OCI-LY1 (cell line): ENCODE measurements at regions not wholly inside any gene's neighbourhood (a gene's known extent, or its start where the extent isn't known, plus 50 kb on each side); places are given as distances from the start of the nearest gene placed in this dataset.

Source experiments
- H2AFZ ChIP-seq: fragments of 200-600 bp; sonication (generic), shearing (Covaris generic); 2 replicates; pipeline ENCODE4 v1.6.0; 2014; ENCODE audit warnings: antibody characterized with exemption, mild to moderate bottlenecking, low read length
- H3F3A ChIP-seq: fragments of 200-600 bp; sonication (generic), shearing (Covaris generic); 2 replicates; pipeline ENCODE4 v1.6.0; 2014; ENCODE audit warnings: mild to moderate bottlenecking, antibody characterized with exemption, low read length, moderate library complexity; ENCODE audit not compliant: insufficient read depth
- H3K27ac ChIP-seq: fragments of 200-600 bp; sonication (generic); 2 replicates; pipeline ENCODE4 v1.5.1; 2014; ENCODE audit warnings: low read length, mixed run types, mild to moderate bottlenecking, low read depth; ENCODE audit not compliant: poor library complexity, severe bottlenecking
- H3K27me3 ChIP-seq: fragments of 200-600 bp; sonication (generic); 2 replicates; pipeline ENCODE4 v1.6.0; 2014; ENCODE audit warnings: antibody characterized with exemption, mild to moderate bottlenecking, low read length, moderate library complexity; ENCODE audit not compliant: insufficient read depth
- H3K36me3 ChIP-seq: fragments of 200-600 bp; sonication (generic); 2 replicates; pipeline ENCODE4 v1.6.1; 2014; ENCODE audit warnings: mild to moderate bottlenecking, antibody characterized with exemption, low read length, moderate library complexity, mixed read lengths; ENCODE audit not compliant: insufficient read depth
- H3K4me1 ChIP-seq: fragments of 200-600 bp; sonication (generic); 2 replicates; pipeline ENCODE4 v1.5.1; 2014; ENCODE audit warnings: mild to moderate bottlenecking, low read length, moderate library complexity; ENCODE audit not compliant: insufficient read depth, severe bottlenecking
- H3K4me2 ChIP-seq: fragments of 200-600 bp; sonication (generic), shearing (Covaris generic); 2 replicates; pipeline ENCODE4 v1.6.1; 2014; ENCODE audit warnings: low read length
- H3K4me3 ChIP-seq: fragments of 200-600 bp; sonication (generic); 2 replicates; pipeline ENCODE4 v1.5.1; 2014; ENCODE audit warnings: low read length, low read depth, mild to moderate bottlenecking, mixed read lengths; ENCODE audit not compliant: poor library complexity, severe bottlenecking
- H3K79me2 ChIP-seq: fragments of 200-600 bp; shearing (Covaris generic); 2 replicates; pipeline ENCODE4 v1.6.1; 2016; ENCODE audit warnings: mixed run types, low read length, mixed read lengths; ENCODE audit not compliant: insufficient read depth
- H3K9ac ChIP-seq: fragments of 200-600 bp; sonication (generic), shearing (Covaris generic); 2 replicates; pipeline ENCODE4 v1.6.1; 2014; ENCODE audit warnings: mild to moderate bottlenecking, low read length, mixed read lengths
- H3K9me2 ChIP-seq: fragments of 200-600 bp; sonication (generic), shearing (Covaris generic); 2 replicates; pipeline ENCODE4 v1.6.1; 2014; ENCODE audit warnings: low read depth, mild to moderate bottlenecking, low read length, mixed read lengths
- H3K9me3 ChIP-seq: fragments of 200-600 bp; shearing (Covaris generic); 2 replicates; pipeline ENCODE4 v1.6.1; 2014; ENCODE audit warnings: low read length, mixed read lengths
- H4K20me1 ChIP-seq: fragments of 200-600 bp; sonication (generic), shearing (Covaris generic); 2 replicates; pipeline ENCODE4 v1.6.0; 2016; ENCODE audit warnings: mild to moderate bottlenecking, low read length; ENCODE audit not compliant: insufficient read depth
- EZH2 ChIP-seq: fragments of 200-600 bp; sonication (generic), shearing (Covaris generic); IDR thresholded peaks from 2 replicates; pipeline ENCODE4 v1.8.0; 2017; ENCODE audit warnings: borderline replicate concordance, mixed run types, mild to moderate bottlenecking, antibody characterized with exemption, low read length, moderate library complexity, mixed read lengths
- TF ChIP-seq, protein P1 (sequence below): fragments of 200-600 bp; sonication (generic), shearing (Covaris generic); IDR thresholded peaks from 2 replicates; pipeline ENCODE4 v1.5.1; 2017; ENCODE audit warnings: mild to moderate bottlenecking, antibody characterized with exemption, low read length, moderate library complexity, mixed read lengths

DNA sequence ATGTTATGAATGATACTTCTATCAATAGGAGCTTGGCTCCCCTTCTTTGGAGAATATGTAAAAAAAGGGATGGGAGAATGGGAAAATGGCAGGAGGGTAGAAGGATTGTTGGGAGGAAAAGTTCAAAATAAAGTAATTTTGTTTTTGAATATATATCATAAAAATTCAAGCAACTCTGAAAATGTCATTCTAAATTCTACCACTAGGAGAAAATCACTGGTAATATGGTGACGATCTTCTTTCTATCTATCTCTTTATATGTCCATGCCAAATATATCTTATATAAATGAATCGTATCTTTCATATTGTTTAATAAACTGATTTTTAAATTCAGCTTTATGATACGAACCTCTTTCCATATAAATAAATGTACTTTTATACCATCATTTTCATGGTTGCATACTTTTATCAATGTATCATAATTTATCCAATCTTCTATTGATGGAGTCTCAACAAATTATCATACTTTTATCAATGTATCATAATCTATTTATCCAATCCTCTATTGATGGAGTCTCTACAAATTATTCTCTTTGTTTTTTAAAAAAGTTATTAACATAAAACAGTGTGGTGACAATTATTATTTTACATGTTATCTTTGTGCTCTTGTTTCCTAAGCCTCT lies 73.7 kb upstream of the MARK1 start:
- Histone ChIP-seq H3K4me1 (no peaks in the 10 kb centered on the region), H3K9me3 (no peaks in the 10 kb centered on the region), H3K9ac (no peak overlapping the region), H3K4me2 (no peak overlapping the region), H3K9me2 (no peaks in the 10 kb centered on the region), H3F3A (no peaks in the 10 kb centered on the region), H3K79me2 (no peaks in the 10 kb centered on the region), H2AFZ (no peak overlapping the region), H3K4me3 (no peak overlapping the region), H3K27me3 (no peaks in the 10 kb centered on the region), H4K20me1 (no peaks in the 10 kb centered on the region), H3K36me3 (no peaks in the 10 kb centered on the region), H3K27ac (no peak overlapping the region)
- no peak for TF ChIP-seq EZH2
- TF ChIP-seq, protein P1, sequence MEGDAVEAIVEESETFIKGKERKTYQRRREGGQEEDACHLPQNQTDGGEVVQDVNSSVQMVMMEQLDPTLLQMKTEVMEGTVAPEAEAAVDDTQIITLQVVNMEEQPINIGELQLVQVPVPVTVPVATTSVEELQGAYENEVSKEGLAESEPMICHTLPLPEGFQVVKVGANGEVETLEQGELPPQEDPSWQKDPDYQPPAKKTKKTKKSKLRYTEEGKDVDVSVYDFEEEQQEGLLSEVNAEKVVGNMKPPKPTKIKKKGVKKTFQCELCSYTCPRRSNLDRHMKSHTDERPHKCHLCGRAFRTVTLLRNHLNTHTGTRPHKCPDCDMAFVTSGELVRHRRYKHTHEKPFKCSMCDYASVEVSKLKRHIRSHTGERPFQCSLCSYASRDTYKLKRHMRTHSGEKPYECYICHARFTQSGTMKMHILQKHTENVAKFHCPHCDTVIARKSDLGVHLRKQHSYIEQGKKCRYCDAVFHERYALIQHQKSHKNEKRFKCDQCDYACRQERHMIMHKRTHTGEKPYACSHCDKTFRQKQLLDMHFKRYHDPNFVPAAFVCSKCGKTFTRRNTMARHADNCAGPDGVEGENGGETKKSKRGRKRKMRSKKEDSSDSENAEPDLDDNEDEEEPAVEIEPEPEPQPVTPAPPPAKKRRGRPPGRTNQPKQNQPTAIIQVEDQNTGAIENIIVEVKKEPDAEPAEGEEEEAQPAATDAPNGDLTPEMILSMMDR: peak; percentile 20; the same call in 1 of the 2 replicates

DNA sequence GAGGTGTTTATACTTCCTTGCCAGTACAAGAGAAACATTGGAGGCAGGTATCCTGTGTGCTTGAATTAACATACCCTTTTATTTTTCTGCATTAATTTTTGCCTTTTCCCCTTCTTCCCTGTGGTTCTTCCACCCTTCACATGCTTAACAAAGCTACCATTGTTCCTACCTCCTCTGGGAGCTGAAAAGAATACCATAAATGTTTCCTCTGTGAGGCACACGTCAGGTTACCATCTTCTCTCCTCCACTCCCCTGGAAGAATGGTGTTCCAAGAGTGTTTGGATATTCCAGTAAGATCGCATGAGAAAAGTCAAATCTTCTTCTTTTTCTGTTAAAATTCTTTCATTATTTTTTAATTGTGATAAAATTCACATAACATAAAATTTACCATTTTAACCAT lies 74.6 kb upstream of the MARK1 start:
- TF ChIP-seq EZH2: no peak
- TF ChIP-seq, protein P1: no peak
- Histone ChIP-seq H2AFZ (no peak overlapping the region), H3K27ac (no peak overlapping the region), H3K4me2 (no peak overlapping the region), H3K4me3 (no peak overlapping the region), H3K9ac (no peak overlapping the region), H3K9me2 (no peaks in the 10 kb centered on the region), H3K4me1 (no peaks in the 10 kb centered on the region), H3K9me3 (no peaks in the 10 kb centered on the region), H3F3A (no peaks in the 10 kb centered on the region), H3K36me3 (no peaks in the 10 kb centered on the region), H3K27me3 (no peaks in the 10 kb centered on the region), H3K79me2 (no peaks in the 10 kb centered on the region), H4K20me1 (no peaks in the 10 kb centered on the region)

DNA sequence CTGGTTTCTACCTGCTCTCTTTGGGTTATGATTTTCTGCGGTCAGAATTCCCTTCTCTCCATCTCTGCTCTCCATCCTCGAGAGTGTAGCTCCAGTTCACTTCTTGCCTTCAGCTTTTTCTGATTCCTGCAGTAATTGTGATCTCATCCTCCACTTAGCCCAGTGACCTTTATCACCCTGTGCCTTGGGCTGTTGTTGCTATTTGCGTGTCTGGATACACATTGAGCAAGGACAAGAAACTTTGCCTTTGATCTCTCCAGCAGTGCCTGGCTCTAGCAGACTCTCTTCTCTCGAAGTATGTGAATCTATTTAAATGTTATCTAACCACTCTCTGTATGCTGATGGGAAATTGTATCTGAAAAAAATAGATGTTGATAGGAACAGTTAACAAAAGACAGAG lies 76.4 kb upstream of the MARK1 start:
- H3K27me3 ChIP-seq: no peaks in the 10 kb centered on the region
- no peaks in the 10 kb centered on the region for H4K20me1 ChIP-seq
- H3K9ac ChIP-seq: no peak overlapping the region
- no peaks in the 10 kb centered on the region for H3K4me1 ChIP-seq
- no peaks in the 10 kb centered on the region for H3K9me2 ChIP-seq
- TF ChIP-seq EZH2: no peak
- TF ChIP-seq, protein P1: no peak
- no peaks in the 10 kb centered on the region for H3K36me3 ChIP-seq
- no peak overlapping the region for H3K27ac ChIP-seq
- no peak overlapping the region for H3K4me2 ChIP-seq
- H2AFZ ChIP-seq: no peak overlapping the region
- H3K79me2 ChIP-seq: no peaks in the 10 kb centered on the region
- H3F3A ChIP-seq: no peaks in the 10 kb centered on the region
- H3K9me3 ChIP-seq: no peaks in the 10 kb centered on the region
- no peak overlapping the region for H3K4me3 ChIP-seq
